ENCODE measurements at regions not wholly inside any gene's neighbourhood (a gene's known extent, or its start where the extent isn't known, plus 50 kb on each side); places are given as distances from the start of the nearest gene placed in this dataset.

DNA sequence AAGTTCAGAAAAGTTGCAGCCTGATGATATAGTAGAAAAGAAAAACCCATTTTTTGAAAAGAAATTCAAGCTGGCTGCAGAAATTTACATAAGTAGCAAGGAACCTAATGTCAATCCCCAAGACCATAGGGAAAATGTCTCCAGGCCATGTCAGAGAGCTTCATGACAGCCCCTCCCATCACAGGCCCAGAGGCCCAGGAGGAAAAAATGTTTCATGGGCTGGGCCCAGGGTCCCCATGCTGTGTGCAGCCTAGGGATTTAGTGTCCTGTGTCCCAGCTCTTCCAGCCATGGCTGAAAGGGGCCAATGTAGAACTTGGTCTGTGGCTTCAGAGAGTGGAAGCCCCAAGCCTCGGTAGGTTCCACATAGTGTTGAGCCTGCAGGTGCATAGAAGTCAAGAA, 220.3 kb downstream of the CSNK1G3 start:
- Histone ChIP-seq H3K79me2 (ENCODE audit: insufficient read depth, low read depth, low read length) (no peaks in the 10 kb centered on the region), H3K4me1 (ENCODE audit: insufficient read depth, low read length, poor library complexity, severe bottlenecking) (no peaks in the 10 kb centered on the region), H4K20me1 (ENCODE audit: insufficient read depth, low read length) (no peaks in the 10 kb centered on the region), H3K9me2 (ENCODE audit: insufficient read depth, low read length) (no peaks in the 10 kb centered on the region), H3K4me2 (ENCODE audit: low read length) (no peak overlapping the region), H3K36me3 (ENCODE audit: insufficient read depth, low read length) (no peaks in the 10 kb centered on the region), H3K4me3 (ENCODE audit: low read depth, low read length, poor library complexity, severe bottlenecking) (no peak overlapping the region), H2AFZ (ENCODE audit: low read length) (no peak overlapping the region), H3K9me3 (ENCODE audit: low read length) (no peaks in the 10 kb centered on the region), H3K27ac (ENCODE audit: low read depth, low read length, poor library complexity, severe bottlenecking) (no peak overlapping the region)
- no TSS peak for BruUV-seq (replicated peaks)
- no peak for TF ChIP-seq EZH2phosphoT487 (IDR thresholded peaks at IDR 0.05; ENCODE audit: borderline replicate concordance, low read depth, low read length)
- no peak for TF ChIP-seq CTCF (conservative IDR thresholded peaks at IDR 0.05; ENCODE audit: low read length)
- intact Hi-C loops (cut with micrococcal nuclease; ENCODE audit: unreplicated experiment): no loop called here
- ChIA-PET POLR2A (no interaction called here), CTCF (ENCODE audit: unreplicated experiment) (no interaction called here)
- DNase-seq (ENCODE audit: low spot score): no peak

GRCh38 chr5:123722451-123722850, 210.5 kb downstream of the CSNK1G3 start:
- Histone ChIP-seq H3K4me1 (ENCODE audit: insufficient read depth, low read length, poor library complexity, severe bottlenecking) (no peaks in the 10 kb centered on the region), H3K36me3 (ENCODE audit: insufficient read depth, low read length) (no peaks in the 10 kb centered on the region), H3K9me2 (ENCODE audit: insufficient read depth, low read length) (no peaks in the 10 kb centered on the region), H3K79me2 (ENCODE audit: insufficient read depth, low read depth, low read length) (no peaks in the 10 kb centered on the region), H3K4me3 (ENCODE audit: low read depth, low read length, poor library complexity, severe bottlenecking) (no peak overlapping the region), H2AFZ (ENCODE audit: low read length) (no peak overlapping the region), H3K4me2 (ENCODE audit: low read length) (no peak overlapping the region), H3K9me3 (ENCODE audit: low read length) (no peaks in the 10 kb centered on the region), H3K27ac (ENCODE audit: low read depth, low read length, poor library complexity, severe bottlenecking) (no peak overlapping the region), H4K20me1 (ENCODE audit: insufficient read depth, low read length) (no peaks in the 10 kb centered on the region)
- no peak for TF ChIP-seq EZH2phosphoT487 (IDR thresholded peaks at IDR 0.05; ENCODE audit: borderline replicate concordance, low read depth, low read length)
- no peak for TF ChIP-seq CTCF (conservative IDR thresholded peaks at IDR 0.05; ENCODE audit: low read length)
- ChIA-PET POLR2A (interaction anchor here (1.0 kb wide), 1 partner anchor 10 kb away, joined by 3 read pairs; no protein-coding TSS in a partner anchor), CTCF (ENCODE audit: unreplicated experiment) (no interaction called here)
- intact Hi-C loops (cut with micrococcal nuclease; ENCODE audit: unreplicated experiment): no loop called here
- BruUV-seq (replicated peaks): no TSS peak
- DNase-seq (ENCODE audit: low spot score): no peak

DNA sequence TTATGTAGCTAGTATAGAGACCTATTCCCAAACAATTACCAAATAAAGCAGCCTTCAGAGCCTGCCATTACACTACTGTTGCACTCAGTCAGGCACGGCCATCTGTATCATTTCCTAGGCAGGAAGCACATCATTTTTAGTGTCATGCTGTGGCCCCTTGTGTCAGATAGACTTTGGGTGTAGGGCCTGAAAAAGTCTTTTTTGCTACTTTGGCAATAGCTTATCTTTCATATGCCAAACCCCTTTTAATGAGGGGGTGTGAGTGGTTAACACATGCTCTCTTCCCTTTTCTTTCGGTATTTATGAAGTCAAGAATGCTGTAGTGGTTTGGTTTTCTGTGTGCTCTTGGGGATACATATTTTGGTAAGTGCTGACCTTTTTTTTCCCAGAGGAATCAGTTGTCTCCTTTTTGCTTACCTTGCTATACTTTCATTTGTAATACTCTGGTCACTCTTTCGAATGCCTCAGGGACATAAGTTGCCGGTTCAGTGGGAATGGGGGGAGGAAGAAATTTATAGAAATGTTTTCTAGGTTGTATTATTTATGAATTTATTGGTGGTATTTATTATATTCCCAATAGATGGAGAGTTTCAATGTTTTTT, 209.8 kb downstream of the CSNK1G3 start:
- CTCF ChIA-PET (ENCODE audit: unreplicated experiment): no interaction called here
- no peaks in the 10 kb centered on the region for H3K9me3 ChIP-seq (ENCODE audit: low read length)
- no peak overlapping the region for H3K4me2 ChIP-seq (ENCODE audit: low read length)
- no peak overlapping the region for H3K27ac ChIP-seq (ENCODE audit: low read depth, low read length, poor library complexity, severe bottlenecking)
- intact Hi-C loops (cut with micrococcal nuclease; ENCODE audit: unreplicated experiment): no loop called here
- H3K4me1 ChIP-seq (ENCODE audit: insufficient read depth, low read length, poor library complexity, severe bottlenecking): no peaks in the 10 kb centered on the region
- BruUV-seq (replicated peaks): no TSS peak
- H4K20me1 ChIP-seq (ENCODE audit: insufficient read depth, low read length): no peaks in the 10 kb centered on the region
- POLR2A ChIA-PET: no interaction called here
- no peaks in the 10 kb centered on the region for H3K79me2 ChIP-seq (ENCODE audit: insufficient read depth, low read depth, low read length)
- no peak overlapping the region for H2AFZ ChIP-seq (ENCODE audit: low read length)
- no peaks in the 10 kb centered on the region for H3K36me3 ChIP-seq (ENCODE audit: insufficient read depth, low read length)
- DNase-seq (ENCODE audit: low spot score): no peak
- H3K9me2 ChIP-seq (ENCODE audit: insufficient read depth, low read length): no peaks in the 10 kb centered on the region
- no peak overlapping the region for H3K4me3 ChIP-seq (ENCODE audit: low read depth, low read length, poor library complexity, severe bottlenecking)
- no peak for TF ChIP-seq EZH2phosphoT487 (IDR thresholded peaks at IDR 0.05; ENCODE audit: borderline replicate concordance, low read depth, low read length)
- no peak for TF ChIP-seq CTCF (conservative IDR thresholded peaks at IDR 0.05; ENCODE audit: low read length)
